KMS-11 (cell line): ENCODE measurements at regions not wholly inside any gene's neighbourhood (a gene's known extent, or its start where the extent isn't known, plus 50 kb on each side); places are given as distances from the start of the nearest gene placed in this dataset.

Source experiments
- H2AFZ ChIP-seq: fragments of 200-600 bp; sonication (generic); 2 replicates; pipeline ENCODE4 v1.6.1; 2016; ENCODE audit warnings: antibody characterized with exemption, mixed run types, low read depth
- H3K27ac ChIP-seq: fragments of 200-600 bp; sonication (generic); 2 replicates; pipeline ENCODE4 v1.6.1; 2016; ENCODE audit warnings: mild to moderate bottlenecking, mixed run types
- H3K27me3 ChIP-seq: fragments of 200-600 bp; sonication (generic); 2 replicates; pipeline ENCODE4 v1.6.1; 2017; ENCODE audit warnings: mild to moderate bottlenecking, low read depth, mixed run types, moderate library complexity; ENCODE audit not compliant: insufficient read depth
- H3K36me3 ChIP-seq: fragments of 200-600 bp; sonication (generic); 2 replicates; pipeline ENCODE4 v1.6.1; 2017; ENCODE audit warnings: mild to moderate bottlenecking, mixed run types; ENCODE audit not compliant: insufficient read depth
- H3K4me1 ChIP-seq: fragments of 200-600 bp; sonication (generic); 2 replicates; pipeline ENCODE4 v1.6.1; 2016; ENCODE audit warnings: mild to moderate bottlenecking, low read depth, mixed run types; ENCODE audit not compliant: poor library complexity, severe bottlenecking
- H3K4me2 ChIP-seq: fragments of 200-600 bp; sonication (generic); 2 replicates; pipeline ENCODE4 v1.7.0; 2016; ENCODE audit warnings: mild to moderate bottlenecking, mixed run types
- H3K4me3 ChIP-seq: fragments of 200-600 bp; sonication (generic); IDR thresholded peaks from 2 replicates; pipeline ENCODE4 v1.6.1; 2017; ENCODE audit warnings: low read depth, low read length, mixed read lengths; ENCODE audit not compliant: insufficient read depth
- H3K79me2 ChIP-seq: fragments of 200-600 bp; sonication (generic); 2 replicates; pipeline ENCODE4 v1.6.1; 2016; ENCODE audit warnings: low read depth, mixed run types; ENCODE audit not compliant: insufficient read depth
- H3K9ac ChIP-seq: fragments of 200-600 bp; sonication (generic); 2 replicates; pipeline ENCODE4 v1.6.1; 2016; ENCODE audit warnings: mild to moderate bottlenecking, mixed run types
- H4K20me1 ChIP-seq: fragments of 200-600 bp; sonication (generic); 2 replicates; pipeline ENCODE4 v1.6.1; 2016; ENCODE audit warnings: mild to moderate bottlenecking, mixed run types; ENCODE audit not compliant: insufficient read depth
- CTCF ChIP-seq: fragments of 200-600 bp; sonication (generic); conservative IDR thresholded peaks from 2 replicates; pipeline ENCODE4 v1.6.1; 2017; ENCODE audit warnings: low read depth, mild to moderate bottlenecking, antibody characterized with exemption, low read length, moderate library complexity, mixed read lengths

DNA sequence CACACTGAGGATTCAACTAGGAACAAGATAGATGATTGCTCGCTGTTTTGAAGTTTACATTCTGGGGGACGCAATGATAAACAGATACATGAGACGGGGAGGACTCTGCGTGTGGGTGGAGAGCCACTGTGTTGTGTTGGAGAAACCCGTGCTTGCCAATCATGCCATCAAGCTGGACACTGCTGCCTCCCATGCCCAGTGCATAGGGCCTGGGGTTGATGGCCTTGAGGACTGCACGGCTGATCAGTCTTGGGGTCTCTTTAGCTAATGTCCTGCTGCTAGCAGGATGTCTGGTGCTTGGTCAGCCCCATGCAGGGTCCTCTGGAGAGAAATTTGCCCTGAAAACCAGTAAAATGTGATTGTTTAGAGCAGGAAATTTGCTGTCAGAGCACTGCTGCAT, 221.2 kb upstream of the B3GAT1 start:
- H3K4me2 ChIP-seq, result no peak overlapping the region
- no peaks in the 10 kb centered on the region for H4K20me1 ChIP-seq
- no peaks in the 10 kb centered on the region for H3K79me2 ChIP-seq
- H3K9ac ChIP-seq, result no peak overlapping the region
- peaks cover 19% of the 10 kb centered on the region for H3K4me1 ChIP-seq
- no peak overlapping the region for H3K27ac ChIP-seq
- TF ChIP-seq CTCF, result no peak
- H3K36me3 ChIP-seq, result no peaks in the 10 kb centered on the region
- no peaks in the 10 kb centered on the region for H3K27me3 ChIP-seq
- no peak overlapping the region for H2AFZ ChIP-seq
- H3K4me3 ChIP-seq, result no peak overlapping the region

- no peak overlapping the region for H3K4me2 ChIP-seq
- no peak overlapping the region for H3K27ac ChIP-seq
- no peak overlapping the region for H3K4me3 ChIP-seq
- H2AFZ ChIP-seq, result no peak overlapping the region
- no peak for TF ChIP-seq CTCF
- no peaks in the 10 kb centered on the region for H3K36me3 ChIP-seq
- H3K9ac ChIP-seq, result no peak overlapping the region
- H3K4me1 ChIP-seq, result peaks cover 12% of the 10 kb centered on the region
- no peaks in the 10 kb centered on the region for H3K27me3 ChIP-seq
- H4K20me1 ChIP-seq, result no peaks in the 10 kb centered on the region
- no peaks in the 10 kb centered on the region for H3K79me2 ChIP-seq
Measured at GRCh38 chr11:134632347-134633119, 220.5 kb upstream of the B3GAT1 start.

- no peak for TF ChIP-seq CTCF
- Histone ChIP-seq H3K4me3 (no peak overlapping the region), H3K36me3 (no peaks in the 10 kb centered on the region), H2AFZ (no peak overlapping the region), H3K4me2 (no peak overlapping the region), H3K9ac (no peak overlapping the region), H4K20me1 (no peaks in the 10 kb centered on the region), H3K27me3 (no peaks in the 10 kb centered on the region), H3K27ac (no peak overlapping the region), H3K79me2 (no peaks in the 10 kb centered on the region), H3K4me1 (no peaks in the 10 kb centered on the region)
Measured at GRCh38 chr11:134630861-134631260, 218.8 kb upstream of the B3GAT1 start.

DNA sequence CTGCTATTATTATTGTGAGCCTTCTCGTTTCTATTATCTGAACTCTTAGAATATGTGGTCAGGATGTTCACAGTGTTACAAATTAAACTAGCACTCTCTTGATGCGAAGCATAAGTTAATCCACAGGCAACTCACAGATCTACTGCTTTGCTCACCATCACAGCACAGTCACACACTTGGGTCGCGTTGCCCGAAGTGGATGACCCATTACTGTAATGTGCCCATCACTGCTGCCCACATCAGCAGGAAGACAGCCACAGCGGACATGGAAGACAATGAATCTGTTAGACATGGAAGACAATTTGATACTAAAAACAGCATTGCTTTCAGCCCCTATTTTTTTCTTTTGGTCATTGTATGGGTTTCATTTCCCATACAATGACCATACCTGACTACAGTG, 216.4 kb upstream of the B3GAT1 start:
- Histone ChIP-seq H3K27me3 (no peaks in the 10 kb centered on the region), H3K9ac (no peak overlapping the region), H3K27ac (no peak overlapping the region), H3K36me3 (no peaks in the 10 kb centered on the region), H4K20me1 (no peaks in the 10 kb centered on the region), H3K4me3 (no peak overlapping the region), H3K4me1 (no peaks in the 10 kb centered on the region), H3K79me2 (no peaks in the 10 kb centered on the region), H3K4me2 (no peak overlapping the region), H2AFZ (no peak overlapping the region)
- no peak for TF ChIP-seq CTCF
